ENCODE measurements at regions not wholly inside any gene's neighbourhood (a gene's known extent, or its start where the extent isn't known, plus 50 kb on each side); places are given as distances from the start of the nearest gene placed in this dataset.

- Histone ChIP-seq H3K9me3 (ENCODE audit: control insufficient read depth in 4 of 4, low read length in 3 of 4) (no peaks in the 10 kb centered on the region), H3K9ac (ENCODE audit: low read depth in 1 of 2, low read length in 2 of 2) (no peak overlapping the region), H3K36me3 (ENCODE audit: control insufficient read depth in 4 of 4, insufficient read depth in 3 of 4, low read depth in 1 of 4, low read length in 3 of 4) (no peaks in the 10 kb centered on the region), H3K4me1 (ENCODE audit: control insufficient read depth in 4 of 4, insufficient read depth in 4 of 4, low read length in 3 of 4) (peaks cover 0 to 20% (median 17%) of the 10 kb centered on the region in 4 donors), H3K27ac (ENCODE audit: low read depth in 1 of 2, low read length in 2 of 2) (peak overlapping the region in 1 of 2 donors; percentile 29), H3K27me3 (ENCODE audit: control insufficient read depth in 4 of 4, insufficient read depth in 4 of 4, low read length in 3 of 4) (no peaks in the 10 kb centered on the region), H3K4me3 (ENCODE audit: low read depth in 1 of 3, low read length in 3 of 3) (no peak overlapping the region)
- TF ChIP-seq, protein P1, sequence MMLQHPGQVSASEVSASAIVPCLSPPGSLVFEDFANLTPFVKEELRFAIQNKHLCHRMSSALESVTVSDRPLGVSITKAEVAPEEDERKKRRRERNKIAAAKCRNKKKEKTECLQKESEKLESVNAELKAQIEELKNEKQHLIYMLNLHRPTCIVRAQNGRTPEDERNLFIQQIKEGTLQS (IDR thresholded peaks at IDR 0.05): no peak
- TF ChIP-seq RAD21 (IDR thresholded peaks at IDR 0.05) (no peak), REST (IDR thresholded peaks at IDR 0.05) (peak; percentile 18), EGR1 (IDR thresholded peaks at IDR 0.05; ENCODE audit: low read depth in 2 of 2) (no peak), FOXA1 (IDR thresholded peaks at IDR 0.05) (no peak), HNF4A (conservative IDR thresholded peaks at IDR 0.05) (peak; percentile 69 to 84), SP1 (IDR thresholded peaks at IDR 0.05) (peak; percentile 63), RXRA (IDR thresholded peaks at IDR 0.05) (peak; percentile 15 to 23), JUND (IDR thresholded peaks at IDR 0.05) (no peak), YY1 (IDR thresholded peaks at IDR 0.05) (peak; percentile 29), FOXA2 (IDR thresholded peaks at IDR 0.05) (peak; percentile 12), TAF1 (conservative IDR thresholded peaks at IDR 0.05) (no peak), ZBTB33 (IDR thresholded peaks at IDR 0.05) (no peak)
- TF ChIP-seq, protein P2, sequence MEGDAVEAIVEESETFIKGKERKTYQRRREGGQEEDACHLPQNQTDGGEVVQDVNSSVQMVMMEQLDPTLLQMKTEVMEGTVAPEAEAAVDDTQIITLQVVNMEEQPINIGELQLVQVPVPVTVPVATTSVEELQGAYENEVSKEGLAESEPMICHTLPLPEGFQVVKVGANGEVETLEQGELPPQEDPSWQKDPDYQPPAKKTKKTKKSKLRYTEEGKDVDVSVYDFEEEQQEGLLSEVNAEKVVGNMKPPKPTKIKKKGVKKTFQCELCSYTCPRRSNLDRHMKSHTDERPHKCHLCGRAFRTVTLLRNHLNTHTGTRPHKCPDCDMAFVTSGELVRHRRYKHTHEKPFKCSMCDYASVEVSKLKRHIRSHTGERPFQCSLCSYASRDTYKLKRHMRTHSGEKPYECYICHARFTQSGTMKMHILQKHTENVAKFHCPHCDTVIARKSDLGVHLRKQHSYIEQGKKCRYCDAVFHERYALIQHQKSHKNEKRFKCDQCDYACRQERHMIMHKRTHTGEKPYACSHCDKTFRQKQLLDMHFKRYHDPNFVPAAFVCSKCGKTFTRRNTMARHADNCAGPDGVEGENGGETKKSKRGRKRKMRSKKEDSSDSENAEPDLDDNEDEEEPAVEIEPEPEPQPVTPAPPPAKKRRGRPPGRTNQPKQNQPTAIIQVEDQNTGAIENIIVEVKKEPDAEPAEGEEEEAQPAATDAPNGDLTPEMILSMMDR (IDR thresholded peaks at IDR 0.05; ENCODE audit: low read depth, low read length, missing input control): no peak
- no peak for DNase-seq (ENCODE audit: low spot score)
- WGBS: 3% methylated on average over 2 of the region's 2 CpGs
Observed at GRCh38 chr12:67410667-67411067, 141.5 kb downstream of the CAND1 start.

GRCh38 chr12:67411562-67411961, 142.4 kb downstream of the CAND1 start:
- Histone ChIP-seq H3K36me3 (ENCODE audit: control insufficient read depth in 4 of 4, insufficient read depth in 3 of 4, low read depth in 1 of 4, low read length in 3 of 4) (no peaks in the 10 kb centered on the region), H3K9ac (ENCODE audit: low read depth in 1 of 2, low read length in 2 of 2) (no peak overlapping the region), H3K4me3 (ENCODE audit: low read depth in 1 of 3, low read length in 3 of 3) (no peak overlapping the region), H3K27me3 (ENCODE audit: control insufficient read depth in 4 of 4, insufficient read depth in 4 of 4, low read length in 3 of 4) (no peaks in the 10 kb centered on the region), H3K9me3 (ENCODE audit: control insufficient read depth in 4 of 4, low read length in 3 of 4) (no peaks in the 10 kb centered on the region), H3K27ac (ENCODE audit: low read depth in 1 of 2, low read length in 2 of 2) (no peak overlapping the region), H3K4me1 (ENCODE audit: control insufficient read depth in 4 of 4, insufficient read depth in 4 of 4, low read length in 3 of 4) (peaks cover 0 to 20% (median 17%) of the 10 kb centered on the region in 4 donors)
- 52% methylated on average over 2 of the region's 2 CpGs for WGBS
- TF ChIP-seq HNF4A (conservative IDR thresholded peaks at IDR 0.05) (peak; percentile 31 to 60), RXRA (IDR thresholded peaks at IDR 0.05) (peak in 1 of 2 donors; percentile 17), NR2F2 (IDR thresholded peaks at IDR 0.05) (no peak)
- TF ChIP-seq, protein P3, sequence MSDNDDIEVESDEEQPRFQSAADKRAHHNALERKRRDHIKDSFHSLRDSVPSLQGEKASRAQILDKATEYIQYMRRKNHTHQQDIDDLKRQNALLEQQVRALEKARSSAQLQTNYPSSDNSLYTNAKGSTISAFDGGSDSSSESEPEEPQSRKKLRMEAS (IDR thresholded peaks at IDR 0.05): peak; percentile 50
- DNase-seq (ENCODE audit: low spot score): no peak
